Thymus (tissue), 11 donors: ENCODE measurements at regions not wholly inside any gene's neighbourhood (a gene's known extent, or its start where the extent isn't known, plus 50 kb on each side); places are given as distances from the start of the nearest gene placed in this dataset.

Experiments used
- DNase-seq, 9 donors: peaks; one replicate each; pipeline ENCODE4 v3.0.0-alpha.2; 2013; ENCODE audit warnings: low spot score in 9 of 9, low read depth in 6 of 9, missing footprints in 1 of 9
- H3K27ac ChIP-seq, 2 donors: one replicate each; pipeline ENCODE4 v1.5.1; 2013; ENCODE audit warnings: control low read depth in 1 of 2, low read depth in 1 of 2, low read length in 1 of 2, mild to moderate bottlenecking in 1 of 2, moderate library complexity in 1 of 2
- H3K27me3 ChIP-seq, 2 donors: one replicate each; pipeline ENCODE4 v1.5.1; 2013; ENCODE audit warnings: low read length in 1 of 2; ENCODE audit not compliant: control insufficient read depth in 2 of 2, insufficient read depth in 1 of 2
- H3K36me3 ChIP-seq, 2 donors: one replicate each; pipeline ENCODE4 v1.5.1; 2013; ENCODE audit warnings: low read length in 1 of 2, mild to moderate bottlenecking in 1 of 2, moderate library complexity in 1 of 2; ENCODE audit not compliant: control insufficient read depth in 2 of 2, insufficient read depth in 2 of 2
- H3K4me1 ChIP-seq, 2 donors: one replicate each; pipeline ENCODE4 v1.5.1; 2013; ENCODE audit warnings: low read length in 2 of 2; ENCODE audit not compliant: control insufficient read depth in 2 of 2, insufficient read depth in 2 of 2
- H3K4me3 ChIP-seq, 2 donors: one replicate each; pipeline ENCODE4 v1.5.1; 2013; ENCODE audit warnings: low read length in 2 of 2, control low read depth in 1 of 2, mild to moderate bottlenecking in 1 of 2
- H3K9me3 ChIP-seq, 2 donors: one replicate each; pipeline ENCODE4 v1.5.1; 2013; ENCODE audit warnings: low read length in 1 of 2, mild to moderate bottlenecking in 1 of 2; ENCODE audit not compliant: control insufficient read depth in 2 of 2, insufficient read depth in 1 of 2
- WGBS: extraction: QIAGEN DNeasy Blood & Tissue Kit; methylation state at CpG from one replicate; pipeline ENCODE4 v1.1.7; 2013; 5-methylcytosine and 5-hydroxymethylcytosine counted together
- donor health status: healthy.

DNA sequence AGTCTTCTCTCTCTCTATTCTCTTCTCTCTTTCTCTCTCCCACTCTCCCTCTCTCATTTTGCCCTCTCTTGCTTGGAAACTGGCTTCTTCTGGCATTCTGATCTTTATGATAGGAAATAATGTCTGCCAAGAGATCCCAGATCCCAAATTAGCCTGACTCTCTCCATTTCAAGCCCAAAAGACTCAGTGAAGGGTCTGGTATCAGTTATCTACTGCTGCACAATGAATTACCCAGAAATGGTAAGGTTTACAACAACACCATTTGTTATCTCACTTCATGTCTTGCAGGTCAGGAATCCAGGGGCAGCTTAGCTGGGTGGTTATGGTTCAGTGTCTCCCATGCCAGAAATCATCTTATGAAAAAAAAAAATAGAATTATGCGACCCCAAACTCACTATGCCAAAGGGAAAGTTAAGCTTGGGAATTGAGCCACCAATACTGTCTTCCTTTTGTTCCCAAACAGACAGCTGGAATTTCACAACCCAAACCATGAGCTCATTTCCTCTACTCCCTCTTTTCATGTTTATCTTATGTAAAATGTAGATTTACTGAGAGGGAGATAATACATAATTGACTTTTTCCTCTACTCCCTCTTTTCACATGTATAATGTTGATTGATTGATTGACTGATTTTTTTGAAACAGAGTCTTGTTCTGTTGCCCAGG is 67.8 kb upstream of the FICD start:
- Histone ChIP-seq H3K27ac (no peak overlapping the region), H3K4me3 (no peak overlapping the region), H3K36me3 (no peaks in the 10 kb centered on the region), H3K4me1 (no peaks in the 10 kb centered on the region), H3K27me3 (no peaks in the 10 kb centered on the region), H3K9me3 (no peaks in the 10 kb centered on the region)
- no peak for DNase-seq
- 86% methylated on average over 1 of the region's 1 CpG for WGBS

DNA sequence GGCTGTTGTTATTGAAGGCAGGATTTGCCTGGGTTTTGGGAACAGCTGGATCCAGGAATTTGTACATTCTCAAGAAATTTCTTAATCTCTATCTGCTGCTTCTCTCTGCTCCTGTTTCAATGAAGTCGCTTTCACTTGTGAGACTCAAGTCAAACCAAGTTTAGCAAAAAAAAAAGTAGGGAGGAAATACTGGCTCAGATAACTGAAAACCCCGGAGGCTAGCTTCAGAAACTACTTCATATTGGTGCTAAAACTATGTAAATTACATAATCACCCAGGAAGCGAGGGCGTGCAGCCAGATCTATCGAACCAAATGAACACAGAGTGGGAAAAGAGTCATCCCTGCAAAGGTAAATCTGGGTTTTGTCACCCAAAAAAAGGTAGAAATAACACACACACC is 68.3 kb upstream of the FICD start:
- Histone ChIP-seq H3K4me1 (no peaks in the 10 kb centered on the region), H3K27me3 (no peaks in the 10 kb centered on the region), H3K4me3 (no peak overlapping the region), H3K9me3 (no peaks in the 10 kb centered on the region), H3K27ac (no peak overlapping the region), H3K36me3 (no peaks in the 10 kb centered on the region)
- no peak for DNase-seq
- 59% methylated on average over 5 of the region's 5 CpGs for WGBS

DNA sequence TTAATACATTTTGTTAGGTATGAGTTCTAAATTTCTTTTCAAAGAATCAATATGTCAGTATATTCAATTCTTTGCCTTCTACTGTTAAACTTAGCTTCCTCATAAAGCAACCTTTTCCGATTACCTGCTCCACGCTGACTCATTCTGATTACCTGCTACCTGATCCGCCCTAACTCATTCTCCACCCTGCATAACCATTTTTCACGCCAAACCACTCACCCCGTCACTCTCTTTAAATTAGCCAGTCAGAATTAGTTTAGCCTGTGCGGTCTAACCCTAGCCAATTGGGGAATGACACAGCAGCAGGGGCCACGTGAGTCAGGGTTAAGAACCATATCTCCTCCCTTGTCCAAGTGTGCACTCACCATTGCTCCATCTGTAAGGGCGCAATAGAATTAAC is 72.2 kb upstream of the FICD start:
- H3K27ac ChIP-seq: no peak overlapping the region
- H3K27me3 ChIP-seq: no peaks in the 10 kb centered on the region
- 95% methylated on average over 8 of the region's 8 CpGs for WGBS
- no peaks in the 10 kb centered on the region for H3K36me3 ChIP-seq
- DNase-seq: no peak
- no peaks in the 10 kb centered on the region for H3K9me3 ChIP-seq
- no peaks in the 10 kb centered on the region for H3K4me1 ChIP-seq
- H3K4me3 ChIP-seq: no peak overlapping the region

DNA sequence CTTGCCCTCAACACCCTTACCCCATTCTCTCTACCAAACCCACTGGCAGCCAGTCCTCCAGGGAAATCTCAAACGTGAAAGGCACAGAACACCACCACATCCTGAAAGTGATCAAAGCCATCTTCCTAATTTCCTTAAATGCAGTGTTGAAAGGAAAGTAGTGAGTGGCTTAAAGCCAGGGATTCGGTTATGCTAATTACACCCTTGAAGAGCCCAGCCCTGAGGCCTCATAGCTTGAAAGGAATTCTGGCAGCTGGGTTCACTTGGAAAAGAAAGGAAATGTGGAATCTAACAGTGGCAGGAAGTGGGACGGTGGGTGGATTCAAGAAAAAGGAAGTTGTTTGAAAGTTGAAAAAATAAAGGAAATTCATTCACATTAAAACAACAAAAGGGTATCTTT is 73.0 kb upstream of the FICD start:
- no peak overlapping the region for H3K4me3 ChIP-seq
- H3K36me3 ChIP-seq: no peaks in the 10 kb centered on the region
- WGBS: 11% methylated on average over 3 of the region's 3 CpGs
- no peaks in the 10 kb centered on the region for H3K9me3 ChIP-seq
- no peaks in the 10 kb centered on the region for H3K4me1 ChIP-seq
- H3K27me3 ChIP-seq: no peaks in the 10 kb centered on the region
- DNase-seq: no peak
- H3K27ac ChIP-seq: no peak overlapping the region

DNA sequence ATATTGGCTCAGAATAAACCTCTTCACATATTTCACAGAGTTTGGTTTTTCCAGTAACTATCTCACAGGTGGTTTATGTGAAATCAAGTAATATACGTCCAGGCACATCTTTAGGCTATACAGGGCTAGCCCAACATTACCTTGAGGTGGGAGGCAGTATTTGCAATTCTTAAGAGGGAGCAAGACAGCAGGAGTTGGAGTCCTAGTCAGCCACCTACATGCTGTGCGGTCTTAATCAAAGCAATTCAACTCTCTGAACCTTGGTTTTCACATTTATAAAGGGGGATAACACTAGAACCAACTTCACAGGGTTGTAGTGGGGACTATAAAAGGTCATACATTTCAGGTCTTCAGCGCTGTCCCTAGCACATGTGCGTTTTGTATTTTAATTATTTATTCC is 73.5 kb upstream of the FICD start:
- no peaks in the 10 kb centered on the region for H3K4me1 ChIP-seq
- no peak overlapping the region for H3K4me3 ChIP-seq
- H3K36me3 ChIP-seq: no peaks in the 10 kb centered on the region
- no peaks in the 10 kb centered on the region for H3K27me3 ChIP-seq
- WGBS: 81% methylated on average over 4 of the region's 4 CpGs
- no peak overlapping the region for H3K27ac ChIP-seq
- no peak for DNase-seq
- H3K9me3 ChIP-seq: no peaks in the 10 kb centered on the region

DNA sequence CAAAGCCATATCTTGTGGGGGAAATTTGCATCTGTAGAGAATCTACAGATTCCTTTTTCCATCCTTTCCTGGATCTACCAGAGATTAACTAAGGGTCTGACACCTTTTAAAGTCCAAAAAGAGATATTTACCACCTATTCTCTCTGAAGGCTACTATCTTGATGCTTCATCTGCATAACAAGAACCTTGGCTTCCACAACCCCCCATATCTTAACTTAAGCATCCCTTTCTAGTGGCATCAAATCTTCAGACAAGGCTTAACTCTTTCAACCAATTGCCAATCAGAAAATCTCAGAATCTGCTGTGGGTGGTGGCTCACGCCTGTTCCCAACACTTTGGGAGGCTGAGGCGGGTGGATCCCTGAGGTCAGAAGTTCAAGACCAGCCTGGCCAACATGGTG is 74.3 kb upstream of the FICD start:
- no peaks in the 10 kb centered on the region for H3K4me1 ChIP-seq
- 96% methylated on average over 2 of the region's 2 CpGs for WGBS
- H3K27me3 ChIP-seq: no peaks in the 10 kb centered on the region
- no peak overlapping the region for H3K27ac ChIP-seq
- DNase-seq: no peak
- no peaks in the 10 kb centered on the region for H3K36me3 ChIP-seq
- H3K4me3 ChIP-seq: no peak overlapping the region
- no peaks in the 10 kb centered on the region for H3K9me3 ChIP-seq

DNA sequence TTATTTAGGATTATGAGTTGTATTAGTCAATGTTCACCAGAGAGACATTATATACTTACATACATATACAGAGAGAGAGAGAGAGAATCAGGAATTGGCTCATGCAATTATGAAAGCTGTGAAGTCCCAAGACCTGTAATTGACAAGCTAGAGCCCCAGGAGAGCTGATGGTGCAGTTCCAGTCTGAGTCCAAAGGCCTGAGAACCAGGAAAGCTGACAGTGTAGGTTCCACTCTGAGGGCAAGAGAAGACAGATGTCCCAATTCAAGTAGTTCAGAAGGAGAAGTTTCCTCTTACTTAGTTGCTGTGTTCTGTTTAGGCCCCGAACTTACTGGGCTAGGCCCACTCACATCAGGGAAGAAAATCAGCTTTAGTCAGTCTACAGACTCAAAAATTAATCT is 76.4 kb upstream of the FICD start:
- WGBS: 90% methylated on average over 1 of the region's 1 CpG
- Histone ChIP-seq H3K4me3 (no peak overlapping the region), H3K9me3 (no peaks in the 10 kb centered on the region), H3K27ac (no peak overlapping the region), H3K27me3 (no peaks in the 10 kb centered on the region), H3K36me3 (no peaks in the 10 kb centered on the region), H3K4me1 (no peaks in the 10 kb centered on the region)
- DNase-seq: no peak

DNA sequence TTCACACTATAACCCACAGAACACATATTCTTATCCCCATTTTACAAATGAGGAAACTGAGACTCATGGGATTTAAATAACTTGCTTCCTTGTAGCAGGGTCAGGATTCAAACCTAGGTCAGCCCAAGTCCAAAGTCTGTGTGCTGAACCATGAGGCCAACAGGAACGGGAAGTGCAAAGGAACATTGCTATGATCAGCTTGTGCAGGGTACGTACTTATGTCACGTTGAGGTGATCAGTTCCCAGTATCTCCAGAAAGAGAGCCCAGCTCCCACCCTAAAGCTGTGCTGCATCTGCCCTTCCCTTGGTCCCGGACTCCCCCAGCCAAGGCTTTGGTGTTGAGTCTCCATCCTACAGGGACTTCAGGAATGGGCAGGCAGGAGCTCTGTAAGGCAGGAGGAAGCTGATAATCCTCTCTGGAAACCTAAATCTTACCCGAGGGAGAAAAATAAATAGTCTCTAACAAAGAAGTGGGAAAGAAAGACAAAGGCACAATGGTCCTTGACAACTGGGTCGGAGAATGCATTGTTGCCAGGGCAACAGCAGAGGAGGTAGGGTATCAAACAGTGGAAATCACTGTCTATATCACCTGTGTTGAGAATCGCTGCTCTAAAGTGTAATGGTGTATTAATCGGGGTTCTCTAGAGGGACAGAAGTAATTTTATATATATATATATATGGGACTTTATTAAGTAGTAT is 82.5 kb upstream of the FICD start:
- 89% methylated on average over 8 of the region's 8 CpGs for WGBS

DNA sequence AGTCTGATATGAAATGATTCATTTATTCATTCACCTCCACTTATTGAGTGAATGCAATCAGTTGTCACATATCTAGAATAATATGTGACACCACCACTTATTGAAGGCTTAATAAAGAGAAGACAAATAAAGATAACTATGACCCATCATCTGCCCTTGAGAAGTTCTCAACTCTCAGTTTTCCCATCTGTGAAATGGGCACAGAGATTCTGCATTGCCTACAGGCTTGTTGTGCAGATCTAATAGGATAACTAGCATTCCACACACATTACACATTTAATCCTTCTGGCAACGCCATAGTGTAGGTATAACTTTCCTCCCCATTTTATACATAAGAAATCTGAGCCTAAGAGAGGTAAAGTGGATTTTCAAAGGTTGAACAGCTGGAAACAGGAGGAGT is 84.2 kb upstream of the FICD start:
- no peak overlapping the region for H3K4me3 ChIP-seq
- H3K9me3 ChIP-seq: no peaks in the 10 kb centered on the region
- no peak overlapping the region for H3K27ac ChIP-seq
- DNase-seq: no peak
- no peaks in the 10 kb centered on the region for H3K27me3 ChIP-seq
- no peaks in the 10 kb centered on the region for H3K36me3 ChIP-seq
- WGBS: 46% methylated on average over 1 of the region's 1 CpG
- no peaks in the 10 kb centered on the region for H3K4me1 ChIP-seq

More for the DNA sequence above, 82.5 kb upstream of the FICD start:
- no peak overlapping the region for H3K4me3 ChIP-seq
- DNase-seq: no peak
- no peaks in the 10 kb centered on the region for H3K9me3 ChIP-seq
- no peaks in the 10 kb centered on the region for H3K27me3 ChIP-seq
- no peaks in the 10 kb centered on the region for H3K4me1 ChIP-seq
- no peak overlapping the region for H3K27ac ChIP-seq
- H3K36me3 ChIP-seq: no peaks in the 10 kb centered on the region
